AG04449 (cell line): ENCODE measurements at regions not wholly inside any gene's neighbourhood (a gene's known extent, or its start where the extent isn't known, plus 50 kb on each side); places are given as distances from the start of the nearest gene placed in this dataset.

ENCODE experiments used
- CTCF ChIA-PET: fragments of 350-600 bp; formaldehyde crosslinking; extraction: SDS; loops from one replicate; lab custom pipeline; 2021; ENCODE audit warnings: antibody characterized with exemption; lab: Yijun Ruan, JAX
- POLR2A ChIA-PET: fragments of 400-600, 350-600 bp; formaldehyde crosslinking; extraction: SDS; loops from one replicate; lab custom pipeline; 2020; ENCODE audit warnings: antibody characterized with exemption, inconsistent platforms; lab: Yijun Ruan, JAX
- DNase-seq: peaks from one replicate; pipeline ENCODE4 v3.0.0-alpha.2; 2010; ENCODE audit warnings: low read depth, low spot score
- H3K4me3 ChIP-seq: 2 replicates; pipeline ENCODE4 v1.5.1; 2011; ENCODE audit warnings: low read depth, mild to moderate bottlenecking, control low read depth, low read length
- TF ChIP-seq, protein P1 (sequence below): IDR thresholded peaks from one replicate; pipeline ENCODE4 v1.5.1; 2011; ENCODE audit warnings: mild to moderate bottlenecking, moderate library complexity, low read length, control low read depth, inconsistent platforms; ENCODE audit not compliant: insufficient read depth; ENCODE audit errors: missing control alignments

DNA sequence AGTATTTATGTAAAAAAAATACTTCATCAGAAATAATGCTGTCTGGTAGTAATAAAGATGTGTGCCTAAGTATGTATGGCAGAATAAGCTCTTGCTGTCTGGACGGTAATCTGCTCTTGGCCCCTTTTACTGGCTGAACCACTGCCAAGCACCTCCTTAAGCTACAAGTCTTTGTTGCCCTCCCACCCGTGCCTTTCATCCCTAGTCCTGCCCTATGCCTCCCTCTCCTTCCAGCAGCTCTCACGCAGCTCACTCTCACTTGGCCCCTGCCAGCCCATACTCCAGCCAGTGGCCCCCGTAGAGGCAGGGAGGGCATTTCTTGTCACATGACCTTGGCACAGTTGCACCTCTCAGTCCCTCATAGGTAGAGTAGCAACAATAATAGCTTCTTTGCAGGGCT lies 54.5 kb upstream of the NPAS2 start:
- CTCF ChIA-PET = interaction anchor here (0.7 kb wide), 1 partner anchor 19 kb away, joined by 4 read pairs; no protein-coding TSS in a partner anchor
- POLR2A ChIA-PET = no interaction called here
- H3K4me3 ChIP-seq = no peak overlapping the region
- TF ChIP-seq, protein P1, sequence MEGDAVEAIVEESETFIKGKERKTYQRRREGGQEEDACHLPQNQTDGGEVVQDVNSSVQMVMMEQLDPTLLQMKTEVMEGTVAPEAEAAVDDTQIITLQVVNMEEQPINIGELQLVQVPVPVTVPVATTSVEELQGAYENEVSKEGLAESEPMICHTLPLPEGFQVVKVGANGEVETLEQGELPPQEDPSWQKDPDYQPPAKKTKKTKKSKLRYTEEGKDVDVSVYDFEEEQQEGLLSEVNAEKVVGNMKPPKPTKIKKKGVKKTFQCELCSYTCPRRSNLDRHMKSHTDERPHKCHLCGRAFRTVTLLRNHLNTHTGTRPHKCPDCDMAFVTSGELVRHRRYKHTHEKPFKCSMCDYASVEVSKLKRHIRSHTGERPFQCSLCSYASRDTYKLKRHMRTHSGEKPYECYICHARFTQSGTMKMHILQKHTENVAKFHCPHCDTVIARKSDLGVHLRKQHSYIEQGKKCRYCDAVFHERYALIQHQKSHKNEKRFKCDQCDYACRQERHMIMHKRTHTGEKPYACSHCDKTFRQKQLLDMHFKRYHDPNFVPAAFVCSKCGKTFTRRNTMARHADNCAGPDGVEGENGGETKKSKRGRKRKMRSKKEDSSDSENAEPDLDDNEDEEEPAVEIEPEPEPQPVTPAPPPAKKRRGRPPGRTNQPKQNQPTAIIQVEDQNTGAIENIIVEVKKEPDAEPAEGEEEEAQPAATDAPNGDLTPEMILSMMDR = no peak
- DNase-seq = no peak

DNA sequence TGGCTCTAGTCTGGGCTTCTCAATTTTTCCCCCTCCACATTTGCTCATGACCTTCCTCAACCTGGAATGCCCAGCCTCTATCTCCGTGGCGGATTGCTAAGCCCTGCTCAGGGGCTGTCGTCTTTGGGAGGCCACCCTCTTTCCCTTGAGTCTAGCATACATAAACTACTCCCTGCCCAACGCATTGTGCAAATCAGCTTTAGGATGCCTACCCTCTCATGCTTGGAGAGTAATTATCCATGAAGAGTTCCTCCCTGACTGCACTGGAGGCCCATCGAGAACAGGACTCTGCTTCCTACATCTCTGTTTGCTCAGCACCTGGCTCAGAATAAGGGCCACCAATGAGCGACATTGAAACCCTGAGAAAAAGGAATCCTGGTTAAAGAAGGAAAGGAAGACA lies 53.7 kb upstream of the NPAS2 start:
- ChIA-PET POLR2A (no interaction called here), CTCF (interaction anchor here (0.7 kb wide), 1 partner anchor 18 kb away, joined by 4 read pairs; no protein-coding TSS in a partner anchor)
- DNase-seq = no peak
- TF ChIP-seq, protein P1 = no peak
- H3K4me3 ChIP-seq = no peak overlapping the region

GRCh38 chr2:100766806-100767205 lies 53.1 kb upstream of the NPAS2 start:
- CTCF ChIA-PET = no interaction called here
- POLR2A ChIA-PET = interaction anchor here (1.6 kb wide), 1 partner anchor 24 kb away, joined by 7 read pairs; no protein-coding TSS in a partner anchor
- no peak for DNase-seq
- no peak overlapping the region for H3K4me3 ChIP-seq
- TF ChIP-seq, protein P1 = no peak

DNA sequence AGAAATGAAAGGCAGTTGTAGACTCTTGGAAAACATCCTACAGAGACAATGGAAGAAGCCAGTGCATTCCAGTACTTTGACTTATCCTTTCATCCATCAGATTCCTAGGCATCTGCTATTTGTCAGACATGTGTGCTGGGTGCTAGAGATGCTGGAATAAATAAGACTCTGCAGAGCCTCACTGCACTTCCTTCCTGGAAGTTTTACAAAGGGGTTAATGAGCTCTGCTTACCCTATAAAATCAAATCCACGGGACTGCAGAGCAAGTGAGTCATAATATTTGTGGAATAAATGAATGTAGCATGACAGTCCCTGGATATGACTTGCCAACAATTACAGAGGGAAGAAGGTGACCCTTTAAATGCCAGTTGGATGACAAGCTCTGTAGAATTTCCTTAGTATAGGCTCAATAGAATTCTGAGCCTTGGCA lies 52.7 kb upstream of the NPAS2 start:
- POLR2A ChIA-PET = interaction anchor here (1.6 kb wide), 1 partner anchor 25 kb away, joined by 7 read pairs; no protein-coding TSS in a partner anchor
- CTCF ChIA-PET = interaction anchor here (1.9 kb wide), 1 partner anchor 10 kb away, joined by 11 read pairs; no protein-coding TSS in a partner anchor
- H3K4me3 ChIP-seq = no peak overlapping the region
- TF ChIP-seq, protein P1 = no peak
- DNase-seq = no peak

DNA sequence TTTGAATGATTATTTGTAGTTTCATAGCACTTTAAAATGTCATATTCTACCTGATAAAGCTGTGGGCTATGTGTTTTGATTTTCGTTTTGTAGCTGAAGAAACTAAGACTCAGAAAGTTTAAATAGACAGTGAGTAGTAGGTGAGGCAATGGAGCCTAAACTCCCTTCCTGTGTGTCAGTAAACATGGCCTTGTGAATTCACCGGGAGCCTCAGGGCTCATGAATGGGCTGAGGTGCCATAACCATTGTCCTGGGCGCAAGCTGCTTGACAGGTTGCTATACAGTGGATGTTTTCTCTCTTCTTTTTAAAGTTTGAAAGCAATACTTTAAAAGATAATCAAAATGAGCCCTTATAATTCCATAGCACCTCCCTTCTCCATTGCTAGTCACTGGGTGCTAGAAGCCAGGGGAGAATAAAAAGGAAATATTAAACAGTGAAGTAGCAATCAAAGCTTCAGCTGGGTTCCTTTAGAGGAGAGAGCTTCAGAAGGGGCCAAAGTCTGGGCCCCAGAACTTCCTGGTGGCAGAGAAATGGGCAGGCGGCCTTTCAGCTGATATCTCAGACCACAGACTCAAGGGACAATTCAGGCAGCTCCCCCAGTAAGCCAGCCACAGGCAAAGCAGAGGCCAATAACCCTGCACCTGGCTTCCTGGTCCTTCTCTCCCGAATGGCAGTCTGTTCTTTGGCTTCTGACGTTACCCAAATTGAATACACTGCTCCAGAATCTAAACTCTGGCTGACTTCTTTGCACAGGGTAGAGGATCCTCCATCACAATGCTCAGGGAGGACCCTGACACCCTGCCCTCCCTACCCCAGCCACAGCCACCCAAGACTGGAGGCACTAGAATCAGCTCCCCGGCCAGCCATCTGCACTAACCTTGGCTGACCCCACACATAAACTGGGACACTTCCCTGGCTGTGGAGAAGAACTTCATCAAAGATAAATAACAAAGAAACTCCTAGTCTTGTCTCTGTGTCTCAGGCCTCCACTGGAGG lies 51.8 kb upstream of the NPAS2 start:
- no peak for DNase-seq
- H3K4me3 ChIP-seq = no peak overlapping the region
- CTCF ChIA-PET = interaction anchor here (1.0 to 1.9 kb wide), 2 partner anchors 9 to 16 kb away, joined by 3 to 11 read pairs; no protein-coding TSS in a partner anchor
- TF ChIP-seq, protein P1 = no peak
- POLR2A ChIA-PET = interaction anchor here (1.6 kb wide), 1 partner anchor 26 kb away, joined by 7 read pairs; no protein-coding TSS in a partner anchor
